ENCODE measurements at regions not wholly inside any gene's neighbourhood (a gene's known extent, or its start where the extent isn't known, plus 50 kb on each side); places are given as distances from the start of the nearest gene placed in this dataset.
"Not testable (repeated sequence)": the region's sequence is repeated elsewhere in the genome, so short reads cannot be mapped to it uniquely, and the experiment has no call there.

- Histone ChIP-seq H3K4me3 (ENCODE audit: low read length in 2 of 2) (no peak overlapping the region), H3K9ac (ENCODE audit: low read depth in 1 of 2, low read length in 2 of 2) (no peak overlapping the region), H3K36me3 (ENCODE audit: control insufficient read depth in 2 of 2, insufficient read depth in 2 of 2, low read length in 2 of 2) (no peaks in the 10 kb centered on the region), H3K4me1 (ENCODE audit: control insufficient read depth in 2 of 2, insufficient read depth in 2 of 2, low read length in 2 of 2) (no peaks in the 10 kb centered on the region), H3K27me3 (ENCODE audit: control insufficient read depth in 2 of 2, insufficient read depth in 2 of 2, low read length in 2 of 2) (peaks cover 0 to 3% of the 10 kb centered on the region in 2 donors), H3K27ac (ENCODE audit: low read depth in 2 of 2, low read length in 2 of 2) (no peak overlapping the region), H3K9me3 (ENCODE audit: control insufficient read depth in 2 of 2, low read length in 2 of 2) (no peaks in the 10 kb centered on the region)
Observed at GRCh38 chr13:112174476-112175110, 107.6 kb downstream of the SOX1 start.

GRCh38 chr13:112175162-112176075 is 108.5 kb downstream of the SOX1 start:
- Histone ChIP-seq H3K4me3 (ENCODE audit: low read length in 2 of 2) (no peak overlapping the region), H3K9me3 (ENCODE audit: control insufficient read depth in 2 of 2, low read length in 2 of 2) (no peaks in the 10 kb centered on the region), H3K9ac (ENCODE audit: low read depth in 1 of 2, low read length in 2 of 2) (no peak overlapping the region), H3K27me3 (ENCODE audit: control insufficient read depth in 2 of 2, insufficient read depth in 2 of 2, low read length in 2 of 2) (peaks cover 0 to 3% of the 10 kb centered on the region in 2 donors), H3K27ac (ENCODE audit: low read depth in 2 of 2, low read length in 2 of 2) (no peak overlapping the region), H3K4me1 (ENCODE audit: control insufficient read depth in 2 of 2, insufficient read depth in 2 of 2, low read length in 2 of 2) (no peaks in the 10 kb centered on the region), H3K36me3 (ENCODE audit: control insufficient read depth in 2 of 2, insufficient read depth in 2 of 2, low read length in 2 of 2) (no peaks in the 10 kb centered on the region)

- not testable (repeated sequence) for H3K9me3 ChIP-seq (ENCODE audit: control insufficient read depth in 2 of 2, low read length in 2 of 2); H3K4me1 ChIP-seq (ENCODE audit: control insufficient read depth in 2 of 2, insufficient read depth in 2 of 2, low read length in 2 of 2); H3K27me3 ChIP-seq (ENCODE audit: control insufficient read depth in 2 of 2, insufficient read depth in 2 of 2, low read length in 2 of 2)
Observed at GRCh38 chr13:112176141-112177119, 109.5 kb downstream of the SOX1 start.

GRCh38 chr13:112177450-112178288 is 110.7 kb downstream of the SOX1 start:
- no peak overlapping the region for H3K9ac ChIP-seq (ENCODE audit: low read depth in 1 of 2, low read length in 2 of 2)
- no peak overlapping the region for H3K4me3 ChIP-seq (ENCODE audit: low read length in 2 of 2)
- H3K27ac ChIP-seq (ENCODE audit: low read depth in 2 of 2, low read length in 2 of 2) = no peak overlapping the region
- no peaks in the 10 kb centered on the region for H3K36me3 ChIP-seq (ENCODE audit: control insufficient read depth in 2 of 2, insufficient read depth in 2 of 2, low read length in 2 of 2)
- peaks cover 0 to 1% of the 10 kb centered on the region in 2 donors for H3K27me3 ChIP-seq (ENCODE audit: control insufficient read depth in 2 of 2, insufficient read depth in 2 of 2, low read length in 2 of 2)
- no peaks in the 10 kb centered on the region for H3K9me3 ChIP-seq (ENCODE audit: control insufficient read depth in 2 of 2, low read length in 2 of 2)
- H3K4me1 ChIP-seq (ENCODE audit: control insufficient read depth in 2 of 2, insufficient read depth in 2 of 2, low read length in 2 of 2) = no peaks in the 10 kb centered on the region

More at GRCh38 chr13:112176141-112177119, 109.5 kb downstream of the SOX1 start:
- H3K27ac ChIP-seq (ENCODE audit: low read depth in 2 of 2, low read length in 2 of 2); H3K9ac ChIP-seq (ENCODE audit: low read depth in 1 of 2, low read length in 2 of 2); H3K4me3 ChIP-seq (ENCODE audit: low read length in 2 of 2); H3K36me3 ChIP-seq (ENCODE audit: control insufficient read depth in 2 of 2, insufficient read depth in 2 of 2, low read length in 2 of 2): not testable (repeated sequence)

GRCh38 chr13:112178769-112179168 is 111.8 kb downstream of the SOX1 start:
- no peak overlapping the region for H3K27ac ChIP-seq (ENCODE audit: low read depth in 2 of 2, low read length in 2 of 2)
- H3K27me3 ChIP-seq (ENCODE audit: control insufficient read depth in 2 of 2, insufficient read depth in 2 of 2, low read length in 2 of 2) = no peaks in the 10 kb centered on the region
- H3K4me3 ChIP-seq (ENCODE audit: low read length in 2 of 2) = no peak overlapping the region

GRCh38 chr13:112179421-112179820 is 112.5 kb downstream of the SOX1 start:
- Histone ChIP-seq H3K36me3 (ENCODE audit: control insufficient read depth in 2 of 2, insufficient read depth in 2 of 2, low read length in 2 of 2) (no peaks in the 10 kb centered on the region), H3K9me3 (ENCODE audit: control insufficient read depth in 2 of 2, low read length in 2 of 2) (no peaks in the 10 kb centered on the region), H3K4me1 (ENCODE audit: control insufficient read depth in 2 of 2, insufficient read depth in 2 of 2, low read length in 2 of 2) (no peaks in the 10 kb centered on the region), H3K27ac (ENCODE audit: low read depth in 2 of 2, low read length in 2 of 2) (no peak overlapping the region), H3K9ac (ENCODE audit: low read depth in 1 of 2, low read length in 2 of 2) (no peak overlapping the region), H3K27me3 (ENCODE audit: control insufficient read depth in 2 of 2, insufficient read depth in 2 of 2, low read length in 2 of 2) (no peaks in the 10 kb centered on the region), H3K4me3 (ENCODE audit: low read length in 2 of 2) (no peak overlapping the region)

More at GRCh38 chr13:112178769-112179168, 111.8 kb downstream of the SOX1 start:
- no peaks in the 10 kb centered on the region for H3K4me1 ChIP-seq (ENCODE audit: control insufficient read depth in 2 of 2, insufficient read depth in 2 of 2, low read length in 2 of 2)
- no peak overlapping the region for H3K9ac ChIP-seq (ENCODE audit: low read depth in 1 of 2, low read length in 2 of 2)
- no peaks in the 10 kb centered on the region for H3K36me3 ChIP-seq (ENCODE audit: control insufficient read depth in 2 of 2, insufficient read depth in 2 of 2, low read length in 2 of 2)
- H3K9me3 ChIP-seq (ENCODE audit: control insufficient read depth in 2 of 2, low read length in 2 of 2) = no peaks in the 10 kb centered on the region

GRCh38 chr13:112179995-112180394 is 113.0 kb downstream of the SOX1 start:
- Histone ChIP-seq H3K9ac (ENCODE audit: low read depth in 1 of 2, low read length in 2 of 2) (no peak overlapping the region), H3K4me3 (ENCODE audit: low read length in 2 of 2) (no peak overlapping the region), H3K27me3 (ENCODE audit: control insufficient read depth in 2 of 2, insufficient read depth in 2 of 2, low read length in 2 of 2) (no peaks in the 10 kb centered on the region), H3K27ac (ENCODE audit: low read depth in 2 of 2, low read length in 2 of 2) (no peak overlapping the region), H3K9me3 (ENCODE audit: control insufficient read depth in 2 of 2, low read length in 2 of 2) (no peaks in the 10 kb centered on the region), H3K36me3 (ENCODE audit: control insufficient read depth in 2 of 2, insufficient read depth in 2 of 2, low read length in 2 of 2) (no peaks in the 10 kb centered on the region), H3K4me1 (ENCODE audit: control insufficient read depth in 2 of 2, insufficient read depth in 2 of 2, low read length in 2 of 2) (no peaks in the 10 kb centered on the region)

- no peaks in the 10 kb centered on the region for H3K4me1 ChIP-seq (ENCODE audit: control insufficient read depth in 2 of 2, insufficient read depth in 2 of 2, low read length in 2 of 2)
- H3K9me3 ChIP-seq (ENCODE audit: control insufficient read depth in 2 of 2, low read length in 2 of 2) = no peaks in the 10 kb centered on the region
- H3K9ac ChIP-seq (ENCODE audit: low read depth in 1 of 2, low read length in 2 of 2) = no peak overlapping the region
- no peak overlapping the region for H3K27ac ChIP-seq (ENCODE audit: low read depth in 2 of 2, low read length in 2 of 2)
- no peak overlapping the region for H3K4me3 ChIP-seq (ENCODE audit: low read length in 2 of 2)
- H3K36me3 ChIP-seq (ENCODE audit: control insufficient read depth in 2 of 2, insufficient read depth in 2 of 2, low read length in 2 of 2) = no peaks in the 10 kb centered on the region
- no peaks in the 10 kb centered on the region for H3K27me3 ChIP-seq (ENCODE audit: control insufficient read depth in 2 of 2, insufficient read depth in 2 of 2, low read length in 2 of 2)
Observed at GRCh38 chr13:112181336-112182067, 114.6 kb downstream of the SOX1 start.

- Histone ChIP-seq H3K9ac (ENCODE audit: low read depth in 1 of 2, low read length in 2 of 2) (no peak overlapping the region), H3K4me3 (ENCODE audit: low read length in 2 of 2) (no peak overlapping the region), H3K4me1 (ENCODE audit: control insufficient read depth in 2 of 2, insufficient read depth in 2 of 2, low read length in 2 of 2) (no peaks in the 10 kb centered on the region), H3K27me3 (ENCODE audit: control insufficient read depth in 2 of 2, insufficient read depth in 2 of 2, low read length in 2 of 2) (no peaks in the 10 kb centered on the region), H3K9me3 (ENCODE audit: control insufficient read depth in 2 of 2, low read length in 2 of 2) (no peaks in the 10 kb centered on the region), H3K27ac (ENCODE audit: low read depth in 2 of 2, low read length in 2 of 2) (no peak overlapping the region), H3K36me3 (ENCODE audit: control insufficient read depth in 2 of 2, insufficient read depth in 2 of 2, low read length in 2 of 2) (no peaks in the 10 kb centered on the region)
Observed at GRCh38 chr13:112182251-112182650, 115.3 kb downstream of the SOX1 start.
